IMR-90 (cell line): ENCODE measurements at regions not wholly inside any gene's neighbourhood (a gene's known extent, or its start where the extent isn't known, plus 50 kb on each side); places are given as distances from the start of the nearest gene placed in this dataset.

Source experiments
- ATAC-seq: fragments of 200-7000 bp; cut with Tn5 transposase; 2 replicates; pipeline ENCODE4 v1.9.1; 2020; ENCODE audit warnings: low read depth, mild to moderate bottlenecking, moderate library complexity
- BruUV-seq: library from RNA; stranded (reverse); fragments of 400-500 nt; replicated peaks from 2 replicates; lab custom pipeline; 2021; lab: Mats Ljungman, UMichigan
- CTCF ChIA-PET: fragments of 300-600 bp; formaldehyde crosslinking; extraction: SDS; loops from one replicate; lab custom pipeline; 2021; ENCODE audit warnings: antibody characterized with exemption; lab: Yijun Ruan, JAX
- POLR2A ChIA-PET: fragments of 300-600 bp; sonication (Branson Sonifier 250); formaldehyde crosslinking; loops from one replicate; lab custom pipeline; 2022; ENCODE audit warnings: antibody characterized with exemption; ENCODE audit not compliant: unreplicated experiment; lab: Charles Lee
- DNase-seq: peaks from one replicate; pipeline ENCODE4 v3.0.0; 2013
- H2AFZ ChIP-seq: replicated peaks from 2 replicates; pipeline ENCODE3; 2013; ENCODE audit warnings: low read length, mild to moderate bottlenecking; ENCODE audit not compliant: poor library complexity
- H2AK5ac ChIP-seq: 2 replicates; pipeline ENCODE4 v1.6.1; 2013; ENCODE audit warnings: low read depth, low read length, inconsistent platforms
- H2AK9ac ChIP-seq: replicated peaks from 2 replicates; pipeline ENCODE3; 2013; ENCODE audit warnings: mild to moderate bottlenecking, low read depth, low read length, moderate library complexity; ENCODE audit not compliant: poor library complexity
- H2BK120ac ChIP-seq: 2 replicates; pipeline ENCODE4 v1.6.1; 2013; ENCODE audit warnings: low read depth, low read length, inconsistent platforms
- H2BK15ac ChIP-seq: 3 replicates; pipeline ENCODE4 v1.6.1; 2013; ENCODE audit warnings: low read depth, low read length, inconsistent platforms
- H2BK20ac ChIP-seq: 2 replicates; pipeline ENCODE4 v1.6.1; 2013; ENCODE audit warnings: low read depth, mild to moderate bottlenecking, inconsistent platforms, low read length, moderate library complexity
- H2BK5ac ChIP-seq: 2 replicates; pipeline ENCODE4 v1.6.1; 2013; ENCODE audit warnings: mild to moderate bottlenecking, low read depth, low read length, inconsistent platforms; ENCODE audit not compliant: poor library complexity, severe bottlenecking
- H3K14ac ChIP-seq: replicated peaks from 2 replicates; pipeline ENCODE4 v1.6.1; 2013; ENCODE audit warnings: low read depth, low read length, inconsistent platforms
- H3K18ac ChIP-seq: 2 replicates; pipeline ENCODE4 v1.6.1; 2013; ENCODE audit warnings: low read depth, low read length, control low read depth
- H3K23ac ChIP-seq: 2 replicates; pipeline ENCODE4 v1.6.1; 2013; ENCODE audit warnings: low read depth, low read length, inconsistent platforms
- H3K27ac ChIP-seq: 2 replicates; pipeline ENCODE4 v1.5.1; 2013; ENCODE audit warnings: mild to moderate bottlenecking, control low read depth, low read length; ENCODE audit not compliant: insufficient read depth
- H3K27me3 ChIP-seq: 2 replicates; pipeline ENCODE4 v1.6.1; 2013; ENCODE audit warnings: low read length; ENCODE audit not compliant: control insufficient read depth, insufficient read depth
- H3K36me3 ChIP-seq: 2 replicates; pipeline ENCODE4 v1.6.1; 2013; ENCODE audit warnings: low read length, mixed read lengths; ENCODE audit not compliant: control insufficient read depth, insufficient read depth
- H3K4ac ChIP-seq: 2 replicates; pipeline ENCODE4 v1.6.1; 2013; ENCODE audit warnings: low read depth, low read length, inconsistent platforms
- H3K4me1 ChIP-seq: 2 replicates; pipeline ENCODE4 v1.6.1; 2013; ENCODE audit warnings: low read length, mixed read lengths; ENCODE audit not compliant: control insufficient read depth, insufficient read depth
- H3K4me2 ChIP-seq: 2 replicates; pipeline ENCODE4 v1.6.1; 2013; ENCODE audit warnings: low read depth, mild to moderate bottlenecking, control low read depth, low read length, moderate library complexity
- H3K4me3 ChIP-seq: 2 replicates; pipeline ENCODE4 v1.5.1; 2013; ENCODE audit warnings: low read depth, mild to moderate bottlenecking, control low read depth, low read length, moderate library complexity; ENCODE audit not compliant: insufficient read depth
- H3K56ac ChIP-seq: 2 replicates; pipeline ENCODE4 v1.6.1; 2013; ENCODE audit warnings: low read length, inconsistent platforms; ENCODE audit not compliant: insufficient read depth; ENCODE audit errors: extremely low read depth
- H3K79me1 ChIP-seq, 2 experiments: 2 replicates each; pipeline ENCODE4 v1.6.1; 2013; ENCODE audit warnings: low read length in 2 of 2, inconsistent platforms in 1 of 2, low read depth in 1 of 2
- H3K9ac ChIP-seq: 2 replicates; pipeline ENCODE4 v1.6.1; 2013; ENCODE audit warnings: low read depth, low read length, control low read depth
- H3K9me1 ChIP-seq: 2 replicates; pipeline ENCODE4 v1.6.1; 2013; ENCODE audit warnings: low read length, inconsistent platforms; ENCODE audit not compliant: insufficient read depth
- H3K9me3 ChIP-seq: 2 replicates; pipeline ENCODE4 v1.6.1; 2013; ENCODE audit warnings: low read length; ENCODE audit not compliant: control insufficient read depth, insufficient read depth
- H4K20me1 ChIP-seq: 2 replicates; pipeline ENCODE4 v1.6.1; 2013; ENCODE audit warnings: low read length, inconsistent platforms; ENCODE audit not compliant: insufficient read depth
- H4K5ac ChIP-seq: 2 replicates; pipeline ENCODE4 v1.6.1; 2013; ENCODE audit warnings: mild to moderate bottlenecking, low read depth, low read length, control low read depth
- H4K8ac ChIP-seq, 2 experiments: 2 replicates each; pipeline ENCODE4 v1.6.1; 2013; ENCODE audit warnings: low read depth in 2 of 2, low read length in 2 of 2, control low read depth in 1 of 2, inconsistent platforms in 1 of 2
- H4K91ac ChIP-seq: 2 replicates; pipeline ENCODE4 v1.6.1; 2013; ENCODE audit warnings: low read depth, low read length, inconsistent platforms; ENCODE audit not compliant: insufficient read depth
- BHLHE40 ChIP-seq: fragments of 150-350 bp; IDR thresholded peaks from 2 replicates; pipeline ENCODE4 v1.6.1; 2016; ENCODE audit warnings: mild to moderate bottlenecking, low read depth, low read length
- CEBPB ChIP-seq: IDR thresholded peaks from 2 replicates; pipeline ENCODE4 v1.6.1; 2012; ENCODE audit warnings: low read depth, low read length, improper control_type of control experiment
- CHD1 ChIP-seq: IDR thresholded peaks from 2 replicates; pipeline ENCODE4 v1.6.1; 2012; ENCODE audit warnings: low read depth, low read length, improper control_type of control experiment
- FOS ChIP-seq: fragments of 150-350 bp; IDR thresholded peaks from 2 replicates; pipeline ENCODE4 v1.6.1; 2016; ENCODE audit warnings: low read depth, low read length
- MAFK ChIP-seq: IDR thresholded peaks from 2 replicates; pipeline ENCODE4 v1.6.1; 2012; ENCODE audit warnings: low read depth, low read length, improper control_type of control experiment
- MAZ ChIP-seq: IDR thresholded peaks from 2 replicates; pipeline ENCODE4 v1.6.1; 2012; ENCODE audit warnings: low read depth, mild to moderate bottlenecking, low read length, improper control_type of control experiment, moderate library complexity, borderline replicate concordance
- MXI1 ChIP-seq: IDR thresholded peaks from 2 replicates; pipeline ENCODE4 v1.6.1; 2012; ENCODE audit warnings: low read depth, mild to moderate bottlenecking, low read length, moderate library complexity, borderline replicate concordance
- NFE2L2 ChIP-seq: fragments of 150-350 bp; IDR thresholded peaks from 2 replicates; pipeline ENCODE4 v1.6.1; 2016; ENCODE audit warnings: low read depth, mild to moderate bottlenecking, low read length
- POLR2A ChIP-seq: IDR thresholded peaks from 2 replicates; pipeline ENCODE4 v1.6.1; 2012; ENCODE audit warnings: mild to moderate bottlenecking, low read depth, low read length
- RAD21 ChIP-seq: IDR thresholded peaks from 2 replicates; pipeline ENCODE4 v1.6.1; 2012; ENCODE audit warnings: low read length, improper control_type of control experiment
- RCOR1 ChIP-seq: IDR thresholded peaks from 2 replicates; pipeline ENCODE4 v1.6.1; 2012; ENCODE audit warnings: mild to moderate bottlenecking, low read length, improper control_type of control experiment; ENCODE audit not compliant: insufficient replicate concordance
- WGBS, 2 experiments: methylation state at CpG; one replicate each; pipeline versions ENCODE4 v1.1.5 to v1.1.7; 2013; ENCODE audit warnings: missing lambda C conversion rate in 2 of 2; ENCODE audit not compliant: insufficient read length in 1 of 2; ENCODE audit errors: extremely low coverage in 2 of 2; 5-methylcytosine and 5-hydroxymethylcytosine counted together
- dilution Hi-C: fragments of 300-500 bp; cut with HindIII; formaldehyde crosslinking; loops from one replicate; pipeline ENCODE4 v1.14.3; 2018; ENCODE audit warnings: low sequenced_read_pairs; ENCODE audit not compliant: unreplicated experiment
- in situ Hi-C: fragments of 300-500 bp; cut with MboI; formaldehyde crosslinking; loops from 3 replicates; pipeline ENCODE4 v1.14.3; 2019; ENCODE audit warnings: low sequenced_read_pairs, inconsistent platforms, mixed read lengths
- intact Hi-C: fragments of 100-400 bp; cut with micrococcal nuclease; formaldehyde crosslinking; loops from 2 replicates; pipeline ENCODE4 v1.10.0; 2022
- TF ChIP-seq, protein P1 (sequence below): fragments of 150-350 bp; IDR thresholded peaks from 2 replicates; pipeline ENCODE4 v1.6.1; 2017; ENCODE audit warnings: mild to moderate bottlenecking, antibody characterized with exemption, low read length, low read depth
- TF ChIP-seq, protein P2 (sequence below): conservative IDR thresholded peaks from 2 replicates; pipeline ENCODE4 v1.5.1; 2012; ENCODE audit warnings: mild to moderate bottlenecking, low read depth, low read length, improper control_type of control experiment

DNA sequence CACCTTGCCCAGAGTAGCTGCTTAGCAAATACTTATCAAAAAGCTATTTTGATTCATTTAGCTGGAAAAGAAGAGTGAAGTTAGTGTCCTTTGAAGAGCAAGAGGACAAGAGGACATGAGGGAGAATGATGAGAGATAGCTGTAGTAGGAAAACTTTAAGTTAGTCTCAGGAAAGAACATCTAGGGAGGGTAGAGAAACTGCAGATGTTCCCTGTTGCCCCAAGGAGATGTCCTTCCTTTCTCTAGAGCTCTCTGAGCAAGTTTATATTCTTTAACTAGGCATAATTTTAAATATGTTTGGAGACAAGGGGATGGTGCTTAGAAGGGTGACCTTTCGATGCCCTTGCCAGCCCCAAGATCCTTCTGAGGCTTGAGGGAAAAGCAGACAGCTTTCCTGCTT is 529.1 kb upstream of the TBX3 start:
- H2BK5ac ChIP-seq = no peak overlapping the region
- TF ChIP-seq FOS (no peak), POLR2A (no peak), RAD21 (no peak), MXI1 (no peak), MAZ (no peak), CHD1 (no peak), NFE2L2 (no peak), BHLHE40 (no peak), CEBPB (no peak), MAFK (no peak), RCOR1 (no peak)
- TF ChIP-seq, protein P1, sequence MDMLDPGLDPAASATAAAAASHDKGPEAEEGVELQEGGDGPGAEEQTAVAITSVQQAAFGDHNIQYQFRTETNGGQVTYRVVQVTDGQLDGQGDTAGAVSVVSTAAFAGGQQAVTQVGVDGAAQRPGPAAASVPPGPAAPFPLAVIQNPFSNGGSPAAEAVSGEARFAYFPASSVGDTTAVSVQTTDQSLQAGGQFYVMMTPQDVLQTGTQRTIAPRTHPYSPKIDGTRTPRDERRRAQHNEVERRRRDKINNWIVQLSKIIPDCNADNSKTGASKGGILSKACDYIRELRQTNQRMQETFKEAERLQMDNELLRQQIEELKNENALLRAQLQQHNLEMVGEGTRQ = no peak
- TF ChIP-seq, protein P2, sequence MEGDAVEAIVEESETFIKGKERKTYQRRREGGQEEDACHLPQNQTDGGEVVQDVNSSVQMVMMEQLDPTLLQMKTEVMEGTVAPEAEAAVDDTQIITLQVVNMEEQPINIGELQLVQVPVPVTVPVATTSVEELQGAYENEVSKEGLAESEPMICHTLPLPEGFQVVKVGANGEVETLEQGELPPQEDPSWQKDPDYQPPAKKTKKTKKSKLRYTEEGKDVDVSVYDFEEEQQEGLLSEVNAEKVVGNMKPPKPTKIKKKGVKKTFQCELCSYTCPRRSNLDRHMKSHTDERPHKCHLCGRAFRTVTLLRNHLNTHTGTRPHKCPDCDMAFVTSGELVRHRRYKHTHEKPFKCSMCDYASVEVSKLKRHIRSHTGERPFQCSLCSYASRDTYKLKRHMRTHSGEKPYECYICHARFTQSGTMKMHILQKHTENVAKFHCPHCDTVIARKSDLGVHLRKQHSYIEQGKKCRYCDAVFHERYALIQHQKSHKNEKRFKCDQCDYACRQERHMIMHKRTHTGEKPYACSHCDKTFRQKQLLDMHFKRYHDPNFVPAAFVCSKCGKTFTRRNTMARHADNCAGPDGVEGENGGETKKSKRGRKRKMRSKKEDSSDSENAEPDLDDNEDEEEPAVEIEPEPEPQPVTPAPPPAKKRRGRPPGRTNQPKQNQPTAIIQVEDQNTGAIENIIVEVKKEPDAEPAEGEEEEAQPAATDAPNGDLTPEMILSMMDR = no peak
- no CpG with 5 or more reads among the region's 1 CpG for WGBS, 2 experiments
- H3K4me3 ChIP-seq = no peak overlapping the region
- H4K91ac ChIP-seq = no peak overlapping the region
- no peak overlapping the region for H4K8ac ChIP-seq
- in situ Hi-C loops = no loop called here
- no peak overlapping the region for H2BK120ac ChIP-seq
- H3K79me1 ChIP-seq = no peaks in the 10 kb centered on the region
- DNase-seq (no peak), ATAC-seq (no peak)
- H4K5ac ChIP-seq = no peak overlapping the region
- H3K4ac ChIP-seq = no peak overlapping the region
- no peak overlapping the region for H3K9ac ChIP-seq
- ChIA-PET CTCF (interaction anchor here (0.9 kb wide), 1 partner anchor 22 kb away, joined by 5 read pairs; no protein-coding TSS in a partner anchor), POLR2A (no interaction called here)
- dilution Hi-C loops = no loop called here
- H3K9me1 ChIP-seq = no peaks in the 10 kb centered on the region
- no peak overlapping the region for H2AK5ac ChIP-seq
- H3K9me3 ChIP-seq = 0 out of 2 replicates have a peak, but pooled peaks cover 2% of the 10 kb centered on the region
- H2AFZ ChIP-seq = no peak overlapping the region
- no peak overlapping the region for H2BK20ac ChIP-seq
- H3K27ac ChIP-seq = no peak overlapping the region
- no peak overlapping the region for H2AK9ac ChIP-seq
- H3K56ac ChIP-seq = no peak overlapping the region
- H3K36me3 ChIP-seq = no peaks in the 10 kb centered on the region
- H3K4me2 ChIP-seq = no peak overlapping the region
- H3K18ac ChIP-seq = no peak overlapping the region
- intact Hi-C loops = no loop called here
- H3K23ac ChIP-seq = no peak overlapping the region
- no TSS peak for BruUV-seq
- H3K14ac ChIP-seq = no peak overlapping the region
- H3K4me1 ChIP-seq = peaks cover 2% of the 10 kb centered on the region; the same call in 1 of the 2 replicates
- no peaks in the 10 kb centered on the region for H3K27me3 ChIP-seq
- H4K20me1 ChIP-seq = no peaks in the 10 kb centered on the region
- no peak overlapping the region for H2BK15ac ChIP-seq
